ENCODE measurements at regions not wholly inside any gene's neighbourhood (a gene's known extent, or its start where the extent isn't known, plus 50 kb on each side); places are given as distances from the start of the nearest gene placed in this dataset.

DNA sequence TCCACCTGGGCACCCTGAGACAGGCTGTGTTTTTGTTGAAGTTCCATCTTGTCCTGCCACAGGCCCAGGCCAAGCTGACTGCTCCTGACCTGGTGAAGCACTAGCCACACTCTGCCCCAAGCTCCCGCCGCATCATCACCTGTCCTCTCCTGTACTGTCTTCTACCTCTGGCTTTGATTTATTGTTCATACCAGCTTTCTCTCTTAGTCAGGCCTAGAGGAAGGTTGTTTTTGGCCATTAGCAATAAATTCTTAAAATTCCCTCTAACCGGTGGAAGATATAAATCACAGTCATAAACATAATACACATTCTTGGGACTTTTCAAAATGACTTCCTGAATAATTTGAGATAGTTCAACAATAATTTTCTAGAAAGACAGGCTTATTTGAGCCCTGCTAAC is 169.4 kb downstream of the DAD1 start:
- TF ChIP-seq, protein P1, sequence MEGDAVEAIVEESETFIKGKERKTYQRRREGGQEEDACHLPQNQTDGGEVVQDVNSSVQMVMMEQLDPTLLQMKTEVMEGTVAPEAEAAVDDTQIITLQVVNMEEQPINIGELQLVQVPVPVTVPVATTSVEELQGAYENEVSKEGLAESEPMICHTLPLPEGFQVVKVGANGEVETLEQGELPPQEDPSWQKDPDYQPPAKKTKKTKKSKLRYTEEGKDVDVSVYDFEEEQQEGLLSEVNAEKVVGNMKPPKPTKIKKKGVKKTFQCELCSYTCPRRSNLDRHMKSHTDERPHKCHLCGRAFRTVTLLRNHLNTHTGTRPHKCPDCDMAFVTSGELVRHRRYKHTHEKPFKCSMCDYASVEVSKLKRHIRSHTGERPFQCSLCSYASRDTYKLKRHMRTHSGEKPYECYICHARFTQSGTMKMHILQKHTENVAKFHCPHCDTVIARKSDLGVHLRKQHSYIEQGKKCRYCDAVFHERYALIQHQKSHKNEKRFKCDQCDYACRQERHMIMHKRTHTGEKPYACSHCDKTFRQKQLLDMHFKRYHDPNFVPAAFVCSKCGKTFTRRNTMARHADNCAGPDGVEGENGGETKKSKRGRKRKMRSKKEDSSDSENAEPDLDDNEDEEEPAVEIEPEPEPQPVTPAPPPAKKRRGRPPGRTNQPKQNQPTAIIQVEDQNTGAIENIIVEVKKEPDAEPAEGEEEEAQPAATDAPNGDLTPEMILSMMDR (IDR thresholded peaks at IDR 0.05), result no peak
- TF ChIP-seq POLR2A (IDR thresholded peaks at IDR 0.05), result no peak
